ENCODE measurements at regions not wholly inside any gene's neighbourhood (a gene's known extent, or its start where the extent isn't known, plus 50 kb on each side); places are given as distances from the start of the nearest gene placed in this dataset.

GRCh38 chr12:98154850-98155249 is 360.5 kb upstream of the TMPO start:
- peak; percentile 75 for TF ChIP-seq CTCF (conservative IDR thresholded peaks at IDR 0.05)
- no peak overlapping the region for H3K4ac ChIP-seq (ENCODE audit: low read depth, low read length)
- peak; percentile 70 for DNase-seq
- WGBS (ENCODE audit: extremely low coverage, insufficient read length, low lambda C conversion rate) = no CpG with 5 or more reads among the region's 4 CpGs
- Mint-ChIP-seq H3K9me3 (no peaks in the 10 kb centered on the region; a peak in 1 of 5 replicates), H3K36me3 (ENCODE audit: insufficient read depth in 1 of 3, low read depth in 3 of 3) (no peaks in the 10 kb centered on the region), H3K4me3 (no peak overlapping the region), H3K27me3 (ENCODE audit: low read depth) (no peaks in the 10 kb centered on the region), H3K27ac (no peak overlapping the region; a peak in 1 of 7 replicates), H3K4me1 (peaks cover 0 to 3% of the 10 kb centered on the region in 2 experiments; a peak in 1 of 4 replicates)
- H3K4me2 ChIP-seq (ENCODE audit: insufficient read depth, insufficient read length, low read length) = no peak overlapping the region
- no peak overlapping the region for H2AK5ac ChIP-seq (ENCODE audit: insufficient read length, low read length)
- H3K79me1 ChIP-seq (ENCODE audit: insufficient read depth, low read depth, low read length, poor library complexity, severe bottlenecking) = no peaks in the 10 kb centered on the region
- H2BK20ac ChIP-seq (ENCODE audit: low read depth, low read length, poor library complexity, severe bottlenecking) = no peak overlapping the region
- no peak overlapping the region for H2BK12ac ChIP-seq (ENCODE audit: insufficient read length, low read depth, low read length)
- H4K91ac ChIP-seq (ENCODE audit: insufficient read length, low read depth, low read length) = no peak overlapping the region
- no peak overlapping the region for H3T11ph ChIP-seq (ENCODE audit: low read length)
- no peak overlapping the region for H2BK15ac ChIP-seq (ENCODE audit: low read depth, low read length)
- H3K23ac ChIP-seq (ENCODE audit: insufficient read length, low read depth, low read length) = no peak overlapping the region
- H3K18ac ChIP-seq (ENCODE audit: insufficient read length, low read depth, low read length) = no peak overlapping the region
- no peaks in the 10 kb centered on the region for H3K27me3 ChIP-seq (ENCODE audit: insufficient read depth, low read length)
- H3K14ac ChIP-seq (ENCODE audit: insufficient read depth, low read length) = no peak overlapping the region
- no peak overlapping the region for H3K27ac ChIP-seq (ENCODE audit: insufficient read length, low read depth, low read length)
- no peak overlapping the region for H3K9ac ChIP-seq (ENCODE audit: extremely low read depth, insufficient read length, low read length)
- no peak overlapping the region for H2BK120ac ChIP-seq (ENCODE audit: low read depth, low read length, poor library complexity, severe bottlenecking)
- H3K9me3 ChIP-seq (ENCODE audit: control insufficient read depth, low read depth, low read length) = no peaks in the 10 kb centered on the region
- H2AFZ ChIP-seq (ENCODE audit: low read length) = no peak overlapping the region
- H3K4me1 ChIP-seq (ENCODE audit: insufficient read depth, low read length) = no peaks in the 10 kb centered on the region; the same call in 1 of the 2 replicates
- no peaks in the 10 kb centered on the region for H3K23me2 ChIP-seq (ENCODE audit: insufficient read length, low read depth, low read length, poor library complexity, severe bottlenecking)
- no peaks in the 10 kb centered on the region for H4K20me1 ChIP-seq (ENCODE audit: control insufficient read depth, insufficient read depth, insufficient read length)
- no peak overlapping the region for H4K5ac ChIP-seq (ENCODE audit: insufficient read length, low read depth, low read length)
- no peaks in the 10 kb centered on the region for H3K79me2 ChIP-seq (ENCODE audit: insufficient read depth, low read length)
- no peak overlapping the region for H4K8ac ChIP-seq (replicated peaks; ENCODE audit: insufficient read length, low read depth, low read length)
- H3K56ac ChIP-seq (ENCODE audit: insufficient read length, low read depth, low read length) = no peak overlapping the region
- no peak overlapping the region for H2BK5ac ChIP-seq (ENCODE audit: insufficient read length, low read length)

All from H9 (cell line).